GM18511 (cell line): ENCODE measurements at regions not wholly inside any gene's neighbourhood (a gene's known extent, or its start where the extent isn't known, plus 50 kb on each side); places are given as distances from the start of the nearest gene placed in this dataset.

Experiments used
- ATAC-seq: cut with Tn5 transposase; IDR thresholded peaks from one replicate; pipeline ENCODE4 v1.9.1; 2021; ENCODE audit warnings: mild to moderate bottlenecking, moderate library complexity; ENCODE audit not compliant: unreplicated experiment

- ATAC-seq = no peak
Observed at GRCh38 chr2:221050020-221050795, 521.9 kb downstream of the EPHA4 start.

- no peak for ATAC-seq
Observed at GRCh38 chr2:221051162-221051561, 520.9 kb downstream of the EPHA4 start.

- no peak for ATAC-seq
Observed at GRCh38 chr2:221060376-221060775, 511.7 kb downstream of the EPHA4 start.

- ATAC-seq = no peak
Observed at GRCh38 chr2:221063568-221063967, 508.5 kb downstream of the EPHA4 start.

- ATAC-seq = no peak
Observed at GRCh38 chr2:221064058-221064854, 507.8 kb downstream of the EPHA4 start.

- ATAC-seq = no peak
Observed at GRCh38 chr2:221064880-221065279, 507.2 kb downstream of the EPHA4 start.

- ATAC-seq = no peak
Observed at GRCh38 chr2:221068123-221068522, 504.0 kb downstream of the EPHA4 start.

GRCh38 chr2:221070106-221070505 lies 502.0 kb downstream of the EPHA4 start:
- no peak for ATAC-seq

GRCh38 chr2:221073326-221074049 lies 498.6 kb downstream of the EPHA4 start:
- ATAC-seq = no peak

- ATAC-seq = no peak
Observed at GRCh38 chr2:221074238-221074637, 497.9 kb downstream of the EPHA4 start.

- no peak for ATAC-seq
Observed at GRCh38 chr2:221075203-221075602, 496.9 kb downstream of the EPHA4 start.

- no peak for ATAC-seq
Observed at GRCh38 chr2:221077251-221077650, 494.9 kb downstream of the EPHA4 start.

GRCh38 chr2:221077799-221078198 lies 494.3 kb downstream of the EPHA4 start:
- ATAC-seq = no peak

- no peak for ATAC-seq
Observed at GRCh38 chr2:221085341-221085900, 486.7 kb downstream of the EPHA4 start.

- ATAC-seq = no peak
Observed at GRCh38 chr2:221085936-221086335, 486.2 kb downstream of the EPHA4 start.

- no peak for ATAC-seq
Observed at GRCh38 chr2:221087779-221088178, 484.3 kb downstream of the EPHA4 start.

- no peak for ATAC-seq
Observed at GRCh38 chr2:221088506-221088905, 483.6 kb downstream of the EPHA4 start.

- ATAC-seq = no peak
Observed at GRCh38 chr2:221095356-221095755, 476.7 kb downstream of the EPHA4 start.

GRCh38 chr2:221096706-221097567 lies 475.2 kb downstream of the EPHA4 start:
- ATAC-seq = no peak

- ATAC-seq = no peak
Observed at GRCh38 chr2:221097568-221097915, 474.6 kb downstream of the EPHA4 start.
